ENCODE measurements at regions not wholly inside any gene's neighbourhood (a gene's known extent, or its start where the extent isn't known, plus 50 kb on each side); places are given as distances from the start of the nearest gene placed in this dataset.
"Not testable (repeated sequence)": the region's sequence is repeated elsewhere in the genome, so short reads cannot be mapped to it uniquely, and the experiment has no call there.

- Mint-ChIP-seq H3K36me3 (ENCODE audit: low read depth) (no peaks in the 10 kb centered on the region), H3K4me3 (no peak overlapping the region), H3K4me1 (ENCODE audit: low read depth) (no peaks in the 10 kb centered on the region), H3K27ac (no peak overlapping the region), H3K9me3 (peaks cover 3% of the 10 kb centered on the region), H3K27me3 (ENCODE audit: low read depth) (no peaks in the 10 kb centered on the region)
- DNase-seq (ENCODE audit: low spot score): no peak
Measured at GRCh38 chr7:9148687-9149086, 715.3 kb downstream of the NXPH1 start.

GRCh38 chr7:9149499-9150082 is 716.2 kb downstream of the NXPH1 start:
- H3K27me3 Mint-ChIP-seq (ENCODE audit: low read depth): no peaks in the 10 kb centered on the region
- H3K27ac Mint-ChIP-seq: no peak overlapping the region
- H3K4me1 Mint-ChIP-seq (ENCODE audit: low read depth): no peaks in the 10 kb centered on the region
- H3K36me3 Mint-ChIP-seq (ENCODE audit: low read depth): no peaks in the 10 kb centered on the region
- no peak overlapping the region for H3K4me3 Mint-ChIP-seq
- peaks cover 3% of the 10 kb centered on the region for H3K9me3 Mint-ChIP-seq
- DNase-seq (ENCODE audit: low spot score): no peak

GRCh38 chr7:9163691-9164090 is 730.3 kb downstream of the NXPH1 start:
- H3K27ac Mint-ChIP-seq; H3K4me1 Mint-ChIP-seq (ENCODE audit: low read depth); DNase-seq (ENCODE audit: low spot score); H3K36me3 Mint-ChIP-seq (ENCODE audit: low read depth); H3K27me3 Mint-ChIP-seq (ENCODE audit: low read depth); H3K4me3 Mint-ChIP-seq: not testable (repeated sequence)
- peaks cover 16% of the 10 kb centered on the region for H3K9me3 Mint-ChIP-seq

GRCh38 chr7:9175871-9176270 is 742.5 kb downstream of the NXPH1 start:
- peaks cover 20% of the 10 kb centered on the region for H3K9me3 Mint-ChIP-seq
- no peaks in the 10 kb centered on the region for H3K27me3 Mint-ChIP-seq (ENCODE audit: low read depth)
- no peaks in the 10 kb centered on the region for H3K36me3 Mint-ChIP-seq (ENCODE audit: low read depth)
- no peak overlapping the region for H3K27ac Mint-ChIP-seq
- H3K4me3 Mint-ChIP-seq: no peak overlapping the region
- no peak for DNase-seq (ENCODE audit: low spot score)
- no peaks in the 10 kb centered on the region for H3K4me1 Mint-ChIP-seq (ENCODE audit: low read depth)

GRCh38 chr7:9181356-9181755 is 747.9 kb downstream of the NXPH1 start:
- no peak for DNase-seq (ENCODE audit: low spot score)
- peaks cover 10% of the 10 kb centered on the region for H3K9me3 Mint-ChIP-seq
- no peaks in the 10 kb centered on the region for H3K36me3 Mint-ChIP-seq (ENCODE audit: low read depth)
- no peaks in the 10 kb centered on the region for H3K4me1 Mint-ChIP-seq (ENCODE audit: low read depth)
- no peak overlapping the region for H3K27ac Mint-ChIP-seq
- no peak overlapping the region for H3K4me3 Mint-ChIP-seq
- H3K27me3 Mint-ChIP-seq (ENCODE audit: low read depth): no peaks in the 10 kb centered on the region

- no peaks in the 10 kb centered on the region for H3K4me1 Mint-ChIP-seq (ENCODE audit: low read depth)
- peaks cover 17% of the 10 kb centered on the region for H3K9me3 Mint-ChIP-seq
- H3K27me3 Mint-ChIP-seq (ENCODE audit: low read depth): no peaks in the 10 kb centered on the region
- H3K27ac Mint-ChIP-seq: no peak overlapping the region
- no peaks in the 10 kb centered on the region for H3K36me3 Mint-ChIP-seq (ENCODE audit: low read depth)
- H3K4me3 Mint-ChIP-seq: no peak overlapping the region
- DNase-seq (ENCODE audit: low spot score): no peak
Measured at GRCh38 chr7:9186730-9187129, 753.3 kb downstream of the NXPH1 start.

GRCh38 chr7:9189703-9190102 is 756.3 kb downstream of the NXPH1 start:
- peaks cover 27% of the 10 kb centered on the region for H3K9me3 Mint-ChIP-seq
- H3K27ac Mint-ChIP-seq: no peak overlapping the region
- no peaks in the 10 kb centered on the region for H3K4me1 Mint-ChIP-seq (ENCODE audit: low read depth)
- H3K36me3 Mint-ChIP-seq (ENCODE audit: low read depth): no peaks in the 10 kb centered on the region
- DNase-seq (ENCODE audit: low spot score): no peak
- H3K27me3 Mint-ChIP-seq (ENCODE audit: low read depth): no peaks in the 10 kb centered on the region
- H3K4me3 Mint-ChIP-seq: no peak overlapping the region

- no peaks in the 10 kb centered on the region for H3K36me3 Mint-ChIP-seq (ENCODE audit: low read depth)
- peaks cover 34% of the 10 kb centered on the region for H3K9me3 Mint-ChIP-seq
- no peaks in the 10 kb centered on the region for H3K4me1 Mint-ChIP-seq (ENCODE audit: low read depth)
- no peak for DNase-seq (ENCODE audit: low spot score)
- no peak overlapping the region for H3K4me3 Mint-ChIP-seq
- H3K27me3 Mint-ChIP-seq (ENCODE audit: low read depth): no peaks in the 10 kb centered on the region
- no peak overlapping the region for H3K27ac Mint-ChIP-seq
Measured at GRCh38 chr7:9192969-9193368, 759.6 kb downstream of the NXPH1 start.

GRCh38 chr7:9200626-9201025 is 767.2 kb downstream of the NXPH1 start:
- no peaks in the 10 kb centered on the region for H3K4me1 Mint-ChIP-seq (ENCODE audit: low read depth)

GRCh38 chr7:9201928-9202327 is 768.5 kb downstream of the NXPH1 start:
- Mint-ChIP-seq H3K4me3 (no peak overlapping the region), H3K4me1 (ENCODE audit: low read depth) (no peaks in the 10 kb centered on the region), H3K27ac (no peak overlapping the region), H3K36me3 (ENCODE audit: low read depth) (no peaks in the 10 kb centered on the region), H3K27me3 (ENCODE audit: low read depth) (no peaks in the 10 kb centered on the region), H3K9me3 (peaks cover 24% of the 10 kb centered on the region)
- no peak for DNase-seq (ENCODE audit: low spot score)

More at GRCh38 chr7:9200626-9201025, 767.2 kb downstream of the NXPH1 start:
- H3K27ac Mint-ChIP-seq: no peak overlapping the region
- no peaks in the 10 kb centered on the region for H3K36me3 Mint-ChIP-seq (ENCODE audit: low read depth)
- no peaks in the 10 kb centered on the region for H3K27me3 Mint-ChIP-seq (ENCODE audit: low read depth)
- H3K9me3 Mint-ChIP-seq: peaks cover 21% of the 10 kb centered on the region
- DNase-seq (ENCODE audit: low spot score): no peak
- no peak overlapping the region for H3K4me3 Mint-ChIP-seq

GRCh38 chr7:9204571-9204970 is 771.2 kb downstream of the NXPH1 start:
- no peaks in the 10 kb centered on the region for H3K27me3 Mint-ChIP-seq (ENCODE audit: low read depth)
- no peaks in the 10 kb centered on the region for H3K36me3 Mint-ChIP-seq (ENCODE audit: low read depth)
- no peak overlapping the region for H3K27ac Mint-ChIP-seq
- no peak for DNase-seq (ENCODE audit: low spot score)
- no peaks in the 10 kb centered on the region for H3K4me1 Mint-ChIP-seq (ENCODE audit: low read depth)
- H3K9me3 Mint-ChIP-seq: peaks cover 19% of the 10 kb centered on the region
- H3K4me3 Mint-ChIP-seq: no peak overlapping the region

- H3K27me3 Mint-ChIP-seq (ENCODE audit: low read depth): no peaks in the 10 kb centered on the region
- H3K36me3 Mint-ChIP-seq (ENCODE audit: low read depth): no peaks in the 10 kb centered on the region
- no peak overlapping the region for H3K27ac Mint-ChIP-seq
- H3K9me3 Mint-ChIP-seq: peaks cover 10% of the 10 kb centered on the region
- H3K4me3 Mint-ChIP-seq: no peak overlapping the region
- DNase-seq (ENCODE audit: low spot score): no peak
- no peaks in the 10 kb centered on the region for H3K4me1 Mint-ChIP-seq (ENCODE audit: low read depth)
Measured at GRCh38 chr7:9210114-9210513, 776.7 kb downstream of the NXPH1 start.

GRCh38 chr7:9217204-9217603 is 783.8 kb downstream of the NXPH1 start:
- H3K4me3 Mint-ChIP-seq: no peak overlapping the region
- H3K27ac Mint-ChIP-seq: no peak overlapping the region
- no peak for DNase-seq (ENCODE audit: low spot score)
- H3K36me3 Mint-ChIP-seq (ENCODE audit: low read depth): no peaks in the 10 kb centered on the region
- H3K27me3 Mint-ChIP-seq (ENCODE audit: low read depth): no peaks in the 10 kb centered on the region
- H3K9me3 Mint-ChIP-seq: peaks cover 23% of the 10 kb centered on the region
- H3K4me1 Mint-ChIP-seq (ENCODE audit: low read depth): no peaks in the 10 kb centered on the region

GRCh38 chr7:9226500-9226899 is 793.1 kb downstream of the NXPH1 start:
- Mint-ChIP-seq H3K36me3 (ENCODE audit: low read depth) (no peaks in the 10 kb centered on the region), H3K4me3 (no peak overlapping the region), H3K9me3 (peaks cover 15% of the 10 kb centered on the region), H3K27ac (no peak overlapping the region), H3K4me1 (ENCODE audit: low read depth) (no peaks in the 10 kb centered on the region), H3K27me3 (ENCODE audit: low read depth) (no peaks in the 10 kb centered on the region)
- no peak for DNase-seq (ENCODE audit: low spot score)

- H3K4me1 Mint-ChIP-seq (ENCODE audit: low read depth): no peaks in the 10 kb centered on the region
- no peaks in the 10 kb centered on the region for H3K36me3 Mint-ChIP-seq (ENCODE audit: low read depth)
- no peaks in the 10 kb centered on the region for H3K27me3 Mint-ChIP-seq (ENCODE audit: low read depth)
- no peak overlapping the region for H3K4me3 Mint-ChIP-seq
- DNase-seq (ENCODE audit: low spot score): no peak
- H3K9me3 Mint-ChIP-seq: peaks cover 23% of the 10 kb centered on the region
- no peak overlapping the region for H3K27ac Mint-ChIP-seq
Measured at GRCh38 chr7:9231630-9232121, 798.3 kb downstream of the NXPH1 start.

Data from T-helper 2 cell treated with Interferon-gamma antibody and Interleukin-4, amounts not matched to agents 5 μg/mL and 100 μg/mL, for 36 hours (primary cell).